Hematopoietic multipotent progenitor cell treated with erythropoietin and hydrocortisone succinate and interleukin-3 and kit ligand, for 8 days (in vitro differentiated cells): ENCODE measurements at regions not wholly inside any gene's neighbourhood (a gene's known extent, or its start where the extent isn't known, plus 50 kb on each side); places are given as distances from the start of the nearest gene placed in this dataset.
"Not testable (repeated sequence)": the region's sequence is repeated elsewhere in the genome, so short reads cannot be mapped to it uniquely, and the experiment has no call there.

Experiments
- DNase-seq: peaks from one replicate; pipeline ENCODE4 v3.0.0-alpha.2; 2015

GRCh38 chr3:171983685-171984084, 55.7 kb upstream of the FNDC3B start:
- DNase-seq: not testable (repeated sequence)

GRCh38 chr3:171984883-171985282, 54.5 kb upstream of the FNDC3B start:
- no peak for DNase-seq

- peak; percentile 31 for DNase-seq
These were observed 53.2 kb upstream of the FNDC3B start for GRCh38 chr3:171986176-171986575.

- DNase-seq: no peak
These were observed 52.4 kb upstream of the FNDC3B start for GRCh38 chr3:171986757-171987518.
